MCF 10A (cell line): ENCODE measurements at regions not wholly inside any gene's neighbourhood (a gene's known extent, or its start where the extent isn't known, plus 50 kb on each side); places are given as distances from the start of the nearest gene placed in this dataset.

Experiments
- BruUV-seq: library from RNA; stranded (reverse); fragments of 400-500 nt; replicated peaks from 2 replicates; lab custom pipeline; 2021; lab: Mats Ljungman, UMichigan
- CTCF ChIA-PET: fragments of 300-600 bp; sonication (Branson Sonifier 250); formaldehyde crosslinking; extraction: SDS; loops from one replicate; lab custom pipeline; 2021; ENCODE audit warnings: antibody characterized with exemption, inconsistent platforms; lab: Yijun Ruan, JAX
- POLR2A ChIA-PET: fragments of 300-600, 350-650 bp; sonication (Branson Sonifier 250); formaldehyde crosslinking; extraction: SDS; loops from one replicate; lab custom pipeline; 2020; ENCODE audit warnings: antibody characterized with exemption, inconsistent platforms; lab: Yijun Ruan, JAX
- DNase-seq: peaks from one replicate; pipeline ENCODE4 v3.0.0-alpha.2; 2018; ENCODE audit not compliant: unreplicated experiment
- H3K27ac Mint-ChIP-seq: one replicate; pipeline ENCODE4 v1.8.0; 2022; ENCODE audit warnings: mild to moderate bottlenecking, low read depth, mixed read lengths; ENCODE audit not compliant: unreplicated experiment
- H3K27me3 Mint-ChIP-seq: one replicate; pipeline ENCODE4 v1.8.0; 2022; ENCODE audit warnings: mixed read lengths; ENCODE audit not compliant: insufficient read depth, unreplicated experiment
- H3K36me3 Mint-ChIP-seq: one replicate; pipeline ENCODE4 v1.8.0; 2022; ENCODE audit warnings: mild to moderate bottlenecking, moderate library complexity, mixed read lengths; ENCODE audit not compliant: insufficient read depth, unreplicated experiment
- H3K4me1 Mint-ChIP-seq: one replicate; pipeline ENCODE4 v1.8.0; 2022; ENCODE audit warnings: mixed read lengths; ENCODE audit not compliant: insufficient read depth, unreplicated experiment
- H3K4me3 Mint-ChIP-seq: one replicate; pipeline ENCODE4 v1.8.0; 2022; ENCODE audit warnings: mild to moderate bottlenecking, moderate library complexity, mixed read lengths; ENCODE audit not compliant: unreplicated experiment
- H3K9me3 Mint-ChIP-seq: one replicate; pipeline ENCODE4 v1.8.0; 2022; ENCODE audit warnings: mixed read lengths; ENCODE audit not compliant: unreplicated experiment
- intact Hi-C: fragments of 100-400 bp; cut with micrococcal nuclease; formaldehyde crosslinking; loops from 2 replicates; pipeline ENCODE4 v1.14.1; 2022
- TF ChIP-seq, protein P1 (sequence below): fragments of 200-600 bp; IDR thresholded peaks from one replicate; pipeline ENCODE4 v1.8.0; 2022; ENCODE audit warnings: antibody characterized with exemption, mild to moderate bottlenecking; ENCODE audit not compliant: unreplicated experiment

DNA sequence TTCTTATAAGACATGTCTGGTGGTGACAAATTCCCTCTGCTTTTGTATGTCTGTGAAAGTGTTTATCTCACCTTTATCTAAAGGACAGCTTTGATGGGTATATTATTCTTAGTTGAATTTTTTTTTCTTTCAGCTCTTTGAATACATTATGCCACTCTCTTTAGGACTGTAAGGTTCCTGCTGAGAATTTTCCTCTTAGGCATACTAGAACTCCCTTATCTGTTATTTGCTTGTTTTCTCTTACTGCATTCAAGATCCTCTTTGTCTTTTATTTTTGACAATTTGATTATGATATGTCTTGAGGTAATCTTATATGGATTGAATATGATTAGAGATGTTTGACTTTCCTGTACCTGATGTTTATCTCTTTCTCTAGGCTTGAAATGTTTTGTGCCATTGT is 1328.4 kb downstream of the PCDH9 start:
- Mint-ChIP-seq H3K27ac (no peak overlapping the region), H3K4me3 (no peak overlapping the region), H3K36me3 (no peaks in the 10 kb centered on the region), H3K27me3 (no peaks in the 10 kb centered on the region), H3K4me1 (no peaks in the 10 kb centered on the region), H3K9me3 (peaks cover 10% of the 10 kb centered on the region)
- POLR2A ChIA-PET = no interaction called here
- intact Hi-C loops = no loop called here
- no peak for DNase-seq
- CTCF ChIA-PET = no interaction called here
- TF ChIP-seq, protein P1, sequence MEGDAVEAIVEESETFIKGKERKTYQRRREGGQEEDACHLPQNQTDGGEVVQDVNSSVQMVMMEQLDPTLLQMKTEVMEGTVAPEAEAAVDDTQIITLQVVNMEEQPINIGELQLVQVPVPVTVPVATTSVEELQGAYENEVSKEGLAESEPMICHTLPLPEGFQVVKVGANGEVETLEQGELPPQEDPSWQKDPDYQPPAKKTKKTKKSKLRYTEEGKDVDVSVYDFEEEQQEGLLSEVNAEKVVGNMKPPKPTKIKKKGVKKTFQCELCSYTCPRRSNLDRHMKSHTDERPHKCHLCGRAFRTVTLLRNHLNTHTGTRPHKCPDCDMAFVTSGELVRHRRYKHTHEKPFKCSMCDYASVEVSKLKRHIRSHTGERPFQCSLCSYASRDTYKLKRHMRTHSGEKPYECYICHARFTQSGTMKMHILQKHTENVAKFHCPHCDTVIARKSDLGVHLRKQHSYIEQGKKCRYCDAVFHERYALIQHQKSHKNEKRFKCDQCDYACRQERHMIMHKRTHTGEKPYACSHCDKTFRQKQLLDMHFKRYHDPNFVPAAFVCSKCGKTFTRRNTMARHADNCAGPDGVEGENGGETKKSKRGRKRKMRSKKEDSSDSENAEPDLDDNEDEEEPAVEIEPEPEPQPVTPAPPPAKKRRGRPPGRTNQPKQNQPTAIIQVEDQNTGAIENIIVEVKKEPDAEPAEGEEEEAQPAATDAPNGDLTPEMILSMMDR = no peak
- no TSS peak for BruUV-seq

GRCh38 chr13:65894049-65894448 is 1336.1 kb downstream of the PCDH9 start:
- intact Hi-C loops = no loop called here
- no peak for DNase-seq
- no TSS peak for BruUV-seq
- TF ChIP-seq, protein P1 = no peak
- CTCF ChIA-PET = no interaction called here
- Mint-ChIP-seq H3K36me3 (no peaks in the 10 kb centered on the region), H3K4me1 (no peaks in the 10 kb centered on the region), H3K9me3 (no peaks in the 10 kb centered on the region), H3K27ac (no peak overlapping the region), H3K27me3 (no peaks in the 10 kb centered on the region), H3K4me3 (no peak overlapping the region)
- POLR2A ChIA-PET = interaction anchor here (1.1 kb wide), 1 partner anchor 33 kb away, joined by 3 read pairs; no protein-coding TSS in a partner anchor

DNA sequence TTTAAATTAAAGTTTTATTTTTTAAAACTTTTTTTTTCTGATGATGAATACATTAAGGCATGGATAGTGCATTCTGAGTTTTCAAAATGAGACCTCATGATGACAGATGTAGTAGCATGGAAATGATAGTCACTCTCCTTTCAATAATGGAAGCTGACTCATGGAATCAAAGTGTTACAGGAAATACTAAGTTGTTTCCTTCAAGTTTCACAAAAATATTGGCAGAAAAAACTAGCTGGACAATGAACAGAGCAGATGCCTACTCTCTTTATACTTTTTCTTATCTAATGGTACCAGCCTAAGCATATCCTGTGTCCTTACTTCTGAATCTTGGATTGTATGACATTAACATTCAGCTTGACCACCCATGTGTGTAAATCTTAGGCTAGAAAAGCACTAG is 1337.3 kb downstream of the PCDH9 start:
- intact Hi-C loops = no loop called here
- H3K27ac Mint-ChIP-seq = no peak overlapping the region
- no TSS peak for BruUV-seq
- no peak for DNase-seq
- no peaks in the 10 kb centered on the region for H3K9me3 Mint-ChIP-seq
- H3K4me3 Mint-ChIP-seq = no peak overlapping the region
- ChIA-PET POLR2A (no interaction called here), CTCF (interaction anchor here (0.6 kb wide), 2 partner anchors 150 to 1470 kb away, joined by 3 read pairs; no protein-coding TSS in a partner anchor)
- TF ChIP-seq, protein P1 = no peak
- H3K4me1 Mint-ChIP-seq = no peaks in the 10 kb centered on the region
- H3K36me3 Mint-ChIP-seq = no peaks in the 10 kb centered on the region
- H3K27me3 Mint-ChIP-seq = no peaks in the 10 kb centered on the region

- Mint-ChIP-seq H3K9me3 (no peaks in the 10 kb centered on the region), H3K4me3 (no peak overlapping the region), H3K36me3 (no peaks in the 10 kb centered on the region), H3K27ac (no peak overlapping the region), H3K27me3 (no peaks in the 10 kb centered on the region), H3K4me1 (no peaks in the 10 kb centered on the region)
- BruUV-seq = no TSS peak
- DNase-seq = no peak
- POLR2A ChIA-PET = interaction anchor here (0.7 kb wide), 1 partner anchor 133 kb away, joined by 3 read pairs; no protein-coding TSS in a partner anchor
- TF ChIP-seq, protein P1 = no peak
- CTCF ChIA-PET = no interaction called here
- intact Hi-C loops = no loop called here
These were observed 1340.8 kb downstream of the PCDH9 start for GRCh38 chr13:65889368-65889767.
